HG03565 (cell line): ENCODE measurements at regions not wholly inside any gene's neighbourhood (a gene's known extent, or its start where the extent isn't known, plus 50 kb on each side); places are given as distances from the start of the nearest gene placed in this dataset.

Experiments
- ATAC-seq: cut with Tn5 transposase; IDR thresholded peaks from one replicate; pipeline ENCODE4 v1.9.1; 2021; ENCODE audit warnings: mild to moderate bottlenecking, moderate library complexity; ENCODE audit not compliant: unreplicated experiment

DNA sequence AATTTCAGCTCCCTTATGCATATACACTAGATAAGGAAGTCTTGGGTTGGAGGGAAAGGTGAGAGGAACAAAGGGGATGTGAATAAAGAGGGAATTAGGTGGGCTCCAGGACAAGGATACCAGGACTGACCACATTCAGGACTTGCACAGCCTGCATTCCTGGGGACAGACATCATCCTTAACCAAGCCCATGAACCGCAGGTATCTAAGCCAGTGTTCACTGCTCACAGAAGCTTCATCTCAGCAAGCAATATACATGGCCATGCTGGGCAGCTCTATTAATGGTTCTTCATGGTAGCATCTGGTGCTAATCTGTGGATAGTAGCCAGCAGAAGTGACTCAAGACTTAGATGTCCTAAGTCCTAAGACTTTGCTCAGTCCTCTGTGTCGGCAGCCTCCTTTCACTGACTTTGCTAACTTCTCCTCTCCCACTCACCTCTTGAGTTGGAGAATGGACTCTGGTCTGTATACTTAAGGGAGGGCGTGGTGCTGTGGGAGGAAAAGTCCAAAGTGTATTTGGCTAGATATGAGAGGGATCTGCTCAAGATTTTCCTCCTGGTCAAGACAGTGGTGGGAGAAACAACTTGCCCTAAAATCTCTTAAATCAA lies 136.1 kb downstream of the ASCL1 start:
- no peak for ATAC-seq

GRCh38 chr12:103097496-103097895 lies 140.0 kb downstream of the ASCL1 start:
- no peak for ATAC-seq

DNA sequence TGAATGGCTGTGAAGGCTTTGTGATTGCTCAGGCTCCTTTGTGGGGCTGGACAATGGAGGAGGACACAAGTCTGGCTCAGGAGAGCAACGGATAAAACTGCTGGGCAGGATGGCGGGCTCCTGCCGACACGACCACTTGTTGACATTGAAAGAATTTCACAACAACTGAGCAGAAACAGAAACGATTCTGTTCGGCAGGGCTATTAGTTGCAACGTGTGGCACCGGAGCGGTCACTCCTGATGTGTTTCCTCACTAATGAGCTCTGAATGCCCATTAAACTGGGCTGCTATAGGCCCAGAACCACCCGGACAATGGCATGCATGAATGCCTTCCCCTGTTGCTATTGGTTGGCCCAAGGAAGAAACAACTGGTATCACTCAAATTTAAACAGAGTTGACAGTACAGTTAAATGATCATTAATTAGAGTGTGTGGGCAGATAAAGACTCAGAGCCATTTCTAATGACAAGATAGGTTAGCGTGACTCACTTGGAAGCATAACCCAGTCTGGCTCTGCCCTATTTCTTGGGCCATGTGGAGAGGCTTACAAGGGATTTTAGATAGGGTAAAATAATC lies 142.9 kb downstream of the ASCL1 start:
- no peak for ATAC-seq

DNA sequence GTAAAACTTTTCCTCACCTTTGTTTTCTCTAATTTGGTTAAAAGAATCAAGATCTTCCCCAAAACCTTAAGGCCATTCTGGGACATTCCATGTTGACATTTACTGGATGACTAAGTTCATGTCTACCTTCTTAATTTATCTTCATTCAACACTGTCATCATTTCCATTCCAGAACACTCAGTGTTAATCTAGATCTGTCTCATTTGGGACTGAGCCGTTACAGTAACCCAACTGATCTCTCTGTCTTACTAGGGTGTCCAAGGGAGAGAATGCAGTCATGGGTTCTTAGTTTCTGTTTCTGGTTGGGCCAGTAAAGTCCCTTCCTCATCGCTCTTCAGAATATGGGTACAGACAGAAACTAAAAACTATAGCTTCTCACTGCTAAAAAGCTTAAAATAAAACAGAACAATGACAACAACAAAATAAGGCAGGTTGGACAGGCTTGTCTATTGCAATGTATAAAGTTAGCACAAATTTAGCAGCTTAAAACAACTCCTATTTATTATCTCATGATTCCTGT lies 144.8 kb downstream of the ASCL1 start:
- peak; percentile 71 for ATAC-seq

DNA sequence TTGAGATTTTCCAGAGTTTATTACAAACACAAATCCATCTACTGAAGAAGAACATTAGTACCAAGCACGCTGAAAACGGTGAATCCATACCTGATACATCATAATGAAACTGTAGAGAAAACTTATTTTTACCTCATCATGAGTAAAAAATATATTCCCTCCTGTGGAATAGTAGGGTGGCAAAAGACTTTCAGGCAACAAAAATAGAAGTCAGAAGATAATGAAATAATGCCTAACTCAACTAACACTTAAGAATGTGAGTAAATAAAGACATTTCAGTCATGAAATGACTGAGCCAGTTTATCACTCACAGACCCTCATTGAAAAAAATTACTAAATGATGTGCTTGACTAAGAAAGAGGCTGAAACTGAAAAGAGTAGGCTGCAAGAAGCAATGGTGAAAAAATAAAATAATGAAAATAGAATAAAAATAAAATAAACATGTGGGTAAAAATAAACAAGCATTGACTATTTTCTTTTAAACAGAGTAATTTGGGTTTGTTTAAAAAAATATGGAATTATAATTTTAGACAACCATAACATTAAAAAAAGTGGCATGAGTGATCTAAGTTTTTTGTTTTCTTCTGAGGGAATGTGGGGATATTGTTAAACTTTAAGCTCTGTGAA lies 148.6 kb downstream of the ASCL1 start:
- peak; percentile 46 for ATAC-seq

DNA sequence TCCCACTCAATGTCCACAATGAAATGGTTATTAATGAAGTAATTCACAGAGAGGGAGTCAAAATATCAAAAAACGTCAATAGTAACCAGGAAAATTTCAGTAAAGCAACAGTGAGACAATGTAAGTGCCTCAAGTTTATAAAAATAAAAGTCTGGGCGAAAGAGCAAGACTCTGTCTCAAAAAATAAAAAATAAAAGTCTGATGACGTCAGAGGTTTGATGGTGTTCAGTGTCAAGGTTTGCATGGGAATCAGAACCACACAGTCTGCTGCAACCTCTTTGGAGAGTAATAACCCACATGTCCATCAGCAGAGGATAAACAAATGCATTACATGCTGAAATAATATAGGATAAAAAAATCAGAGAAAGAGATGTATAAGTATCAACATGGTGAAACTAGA lies 152.4 kb downstream of the ASCL1 start:
- ATAC-seq = no peak

DNA sequence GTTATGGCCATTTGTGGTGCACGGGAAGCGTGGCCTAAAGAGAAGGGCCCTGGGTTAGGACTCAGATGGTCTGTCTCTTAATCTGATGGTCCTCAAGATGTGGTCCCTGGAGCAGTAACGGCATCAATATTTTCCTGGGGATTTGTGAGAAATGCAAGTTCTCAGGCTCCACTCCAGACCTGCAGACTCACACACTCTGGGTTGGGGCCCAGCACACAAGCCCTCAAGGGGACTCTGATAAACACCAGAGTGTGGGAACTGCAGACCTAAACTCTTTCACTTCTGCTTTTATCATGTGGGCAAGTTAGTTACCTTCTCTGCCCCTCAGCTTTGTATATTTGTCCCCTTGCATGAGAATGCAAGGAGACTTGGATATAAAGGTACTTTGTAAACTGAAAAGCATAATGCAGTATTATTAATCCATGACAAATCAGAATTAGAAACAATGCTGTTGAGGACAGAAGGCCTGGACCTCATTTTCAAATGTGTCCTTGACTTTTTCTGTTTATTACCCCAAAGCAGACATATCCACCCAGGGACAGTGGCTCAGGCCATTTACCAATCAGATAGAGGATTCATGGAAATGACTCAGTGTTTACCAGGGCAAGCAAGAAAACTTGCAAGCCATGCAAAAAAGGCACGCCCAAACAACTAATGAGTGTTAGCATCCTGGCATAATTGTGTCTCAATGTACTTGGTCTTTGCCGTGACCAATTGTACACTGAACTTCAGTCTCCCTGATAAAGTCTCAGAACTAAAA lies 157.0 kb downstream of the ASCL1 start:
- peak; percentile 96 for ATAC-seq

- ATAC-seq = no peak
Observed at GRCh38 chr12:103128862-103129501, 171.5 kb downstream of the ASCL1 start.

DNA sequence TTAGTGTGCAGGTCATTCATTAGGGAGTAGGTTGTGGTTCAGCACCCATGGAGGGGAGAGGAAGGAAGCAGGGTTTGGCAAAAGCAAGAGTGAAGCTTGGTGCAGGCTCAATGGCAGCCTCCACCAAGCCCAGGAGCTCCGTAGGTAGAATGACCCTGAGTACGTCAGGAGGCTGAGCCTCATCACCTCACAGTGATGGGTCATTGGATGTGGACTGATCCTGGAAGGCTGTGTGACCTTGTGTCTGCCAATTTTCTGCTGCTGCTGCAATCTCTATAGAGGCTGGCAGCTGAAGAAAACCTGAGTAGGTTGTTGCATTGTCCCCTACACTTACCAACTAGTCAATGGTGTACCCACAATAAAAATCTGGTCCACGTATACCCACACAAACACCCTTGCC lies 173.1 kb downstream of the ASCL1 start:
- ATAC-seq = no peak

GRCh38 chr12:103138538-103138937 lies 181.1 kb downstream of the ASCL1 start:
- no peak for ATAC-seq

GRCh38 chr12:103139876-103140275 lies 182.4 kb downstream of the ASCL1 start:
- ATAC-seq = no peak

- no peak for ATAC-seq
Observed at GRCh38 chr12:103140286-103140685, 182.8 kb downstream of the ASCL1 start.

DNA sequence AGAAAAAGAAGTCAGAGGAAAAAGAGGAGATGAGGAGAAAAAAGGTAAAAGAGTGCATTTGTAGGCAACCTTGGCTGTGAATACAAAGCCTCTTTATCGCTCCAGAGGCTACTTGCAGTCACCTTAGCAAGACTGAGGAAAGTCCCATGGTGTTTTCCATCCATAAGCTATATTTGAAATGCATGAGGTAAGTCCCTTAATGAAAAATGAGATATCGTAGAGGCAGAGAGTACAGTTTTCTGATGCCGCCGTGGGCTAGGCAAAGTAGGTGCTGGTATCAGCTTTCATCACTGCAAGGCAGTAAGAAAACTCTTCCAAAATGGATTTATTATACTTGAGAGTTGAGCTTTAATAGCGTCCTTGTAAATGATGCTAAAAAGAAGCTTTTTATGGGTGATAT lies 186.8 kb downstream of the ASCL1 start:
- ATAC-seq = no peak

GRCh38 chr12:103160622-103161021 lies 203.1 kb downstream of the ASCL1 start:
- no peak for ATAC-seq

DNA sequence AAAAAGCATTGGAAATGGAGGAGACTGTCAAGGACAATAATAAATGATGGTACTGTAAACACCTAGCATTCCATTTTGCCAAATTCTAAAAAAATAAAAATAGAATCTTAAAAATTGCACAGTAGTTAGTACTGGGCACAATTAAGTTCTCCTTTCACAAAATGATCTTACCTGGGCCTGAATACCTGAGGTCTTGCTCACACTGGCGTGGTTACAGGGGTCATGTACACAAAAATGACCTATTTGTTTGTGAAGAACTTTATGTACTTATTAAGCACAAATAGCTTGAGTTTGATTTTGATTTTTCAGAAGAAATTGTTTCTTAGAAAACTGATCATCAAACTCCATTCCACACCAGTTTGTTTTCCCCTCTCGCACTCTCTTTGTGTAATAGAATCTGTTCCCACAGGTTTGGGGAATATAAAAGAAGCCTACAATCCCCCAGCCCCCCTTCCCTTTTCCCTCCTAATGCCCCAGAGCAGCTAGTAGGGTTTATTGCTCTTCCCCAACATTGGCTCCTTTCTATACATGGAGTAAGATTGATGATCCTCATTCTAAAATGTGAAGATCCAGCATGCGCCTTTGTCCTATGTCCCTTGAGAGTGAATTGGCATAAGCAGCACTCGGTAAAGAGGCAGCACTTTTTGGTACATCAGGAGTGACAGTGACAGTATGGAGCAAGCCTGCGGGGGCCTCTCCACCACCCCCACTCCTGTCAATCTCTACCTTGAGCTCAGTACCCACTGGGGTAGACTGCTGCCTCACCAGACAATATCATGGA lies 204.3 kb downstream of the ASCL1 start:
- ATAC-seq = no peak

DNA sequence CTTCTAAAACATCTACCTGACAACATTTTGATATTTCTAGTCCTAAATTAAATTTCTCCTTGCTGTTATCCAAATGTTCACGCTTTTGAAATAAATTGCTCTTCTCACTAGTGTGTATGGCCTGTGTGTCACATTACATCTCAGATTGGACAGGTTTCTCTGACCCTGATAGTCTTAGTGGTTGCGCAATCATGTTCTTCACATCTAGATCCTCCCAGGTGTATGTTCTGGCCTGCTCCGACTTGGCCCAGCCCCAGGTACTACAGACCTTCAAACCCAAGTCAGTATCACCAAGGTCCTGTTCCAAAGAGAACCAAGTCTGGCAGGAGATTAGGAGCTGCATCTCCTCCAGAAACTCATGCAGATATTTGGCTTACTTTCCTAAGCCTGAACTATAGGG lies 209.5 kb downstream of the ASCL1 start:
- ATAC-seq = no peak

- ATAC-seq = no peak
Observed at GRCh38 chr12:103172447-103173112, 215.1 kb downstream of the ASCL1 start.

DNA sequence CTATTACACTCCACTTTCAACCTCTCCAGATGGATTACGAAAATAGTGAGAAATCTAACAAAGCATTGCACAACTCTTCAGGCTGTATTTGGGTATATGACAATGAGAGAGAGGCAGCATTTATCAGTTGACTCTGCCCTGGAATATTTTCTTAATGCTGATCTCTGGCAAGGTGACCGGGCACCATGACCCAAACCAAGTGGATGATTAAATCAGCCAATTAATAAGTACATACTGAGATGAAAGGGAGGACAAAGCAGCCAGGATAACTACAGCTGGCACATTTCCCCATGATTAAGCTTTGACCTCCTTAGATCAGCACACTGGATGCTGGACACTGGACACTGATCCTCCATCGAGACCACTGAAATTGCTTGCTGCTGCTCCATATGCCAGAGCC lies 218.2 kb downstream of the ASCL1 start:
- ATAC-seq = no peak

GRCh38 chr12:103177639-103178255 lies 220.3 kb downstream of the ASCL1 start:
- ATAC-seq = no peak
